Keratinocyte (primary cell): ENCODE measurements at regions not wholly inside any gene's neighbourhood (a gene's known extent, or its start where the extent isn't known, plus 50 kb on each side); places are given as distances from the start of the nearest gene placed in this dataset.

Source experiments
- DNase-seq: peaks from one replicate; pipeline ENCODE4 v3.0.0-alpha.2; 2011; ENCODE audit warnings: low read depth, missing footprints, low spot score
- FAIRE-seq: peaks from 2 replicates; lab custom pipeline; 2011; peaks lifted over from hg19 to GRCh38; lab: Jason Lieb, UNC
- H2AFZ ChIP-seq: 2 replicates; pipeline ENCODE4 v1.6.0; 2012; ENCODE audit warnings: low read length, control low read depth, inconsistent platforms; ENCODE audit not compliant: control insufficient read depth
- H3K27ac ChIP-seq: 2 replicates; pipeline ENCODE4 v1.5.1; 2011; ENCODE audit warnings: low read length; ENCODE audit not compliant: control insufficient read depth, insufficient read depth
- H3K27me3 ChIP-seq: 3 replicates; pipeline ENCODE4 v1.6.0; 2011; ENCODE audit warnings: low read length; ENCODE audit not compliant: control insufficient read depth, insufficient read depth; ENCODE audit errors: extremely low read depth
- H3K36me3 ChIP-seq, 2 experiments: 2 replicates in 1 of 2; 3 replicates in 1 of 2; pipeline ENCODE4 v1.5.1; 2011; ENCODE audit warnings: low read length in 2 of 2, mild to moderate bottlenecking in 1 of 2; ENCODE audit not compliant: control insufficient read depth in 2 of 2, insufficient read depth in 2 of 2; ENCODE audit errors: extremely low read depth in 1 of 2
- H3K4me1 ChIP-seq: 3 replicates; pipeline ENCODE4 v1.5.1; 2011; ENCODE audit warnings: low read length; ENCODE audit not compliant: control insufficient read depth, insufficient read depth; ENCODE audit errors: extremely low read depth
- H3K4me2 ChIP-seq: 3 replicates; pipeline ENCODE4 v1.6.0; 2011; ENCODE audit warnings: low read depth, low read length; ENCODE audit not compliant: control insufficient read depth, insufficient read depth; ENCODE audit errors: extremely low read depth
- H3K4me3 ChIP-seq, 3 experiments: fragments of 200-600 bp in 1 of 3; sonication (generic) in 1 of 3; 2 replicates in 2 of 3; 3 replicates in 1 of 3; pipeline ENCODE4 v1.5.1; 2011 to 2016; ENCODE audit warnings: low read length in 3 of 3, mild to moderate bottlenecking in 3 of 3, control low read depth in 2 of 3, inconsistent platforms in 1 of 3, low read depth in 1 of 3, mixed read lengths in 1 of 3, mixed run types in 1 of 3, moderate library complexity in 1 of 3; ENCODE audit not compliant: control insufficient read depth in 2 of 3, insufficient read depth in 2 of 3; ENCODE audit errors: extremely low read depth in 1 of 3
- H3K79me2 ChIP-seq: 2 replicates; pipeline ENCODE4 v1.6.0; 2012; ENCODE audit warnings: low read length; ENCODE audit not compliant: control insufficient read depth, insufficient read depth
- H3K9ac ChIP-seq: 3 replicates; pipeline ENCODE4 v1.6.0; 2011; ENCODE audit warnings: low read length; ENCODE audit not compliant: control insufficient read depth, insufficient read depth; ENCODE audit errors: extremely low read depth
- H3K9me1 ChIP-seq: 3 replicates; pipeline ENCODE4 v1.6.0; 2011; ENCODE audit warnings: low read length; ENCODE audit not compliant: control insufficient read depth, insufficient read depth; ENCODE audit errors: extremely low read depth
- H3K9me3 ChIP-seq: 2 replicates; pipeline ENCODE4 v1.5.1; 2012; ENCODE audit warnings: low read depth, low read length; ENCODE audit not compliant: control insufficient read depth
- H4K20me1 ChIP-seq: 3 replicates; pipeline ENCODE4 v1.6.0; 2011; ENCODE audit warnings: low read length; ENCODE audit not compliant: control insufficient read depth, insufficient read depth; ENCODE audit errors: extremely low read depth
- CTCF ChIP-seq, 3 experiments: IDR thresholded peaks in 1 of 3; conservative IDR thresholded peaks in 1 of 3; optimal IDR thresholded peaks in 1 of 3; 2 replicates in 2 of 3; 3 replicates in 1 of 3; pipeline versions ENCODE3 to v1.5.1; 2011; ENCODE audit warnings: low read length in 3 of 3, mild to moderate bottlenecking in 3 of 3, moderate library complexity in 2 of 3, control low read depth in 1 of 3, inconsistent platforms in 1 of 3; ENCODE audit not compliant: insufficient read depth in 2 of 3; ENCODE audit errors: extremely low read depth in 1 of 3
- EZH2 ChIP-seq: IDR thresholded peaks from one replicate; pipeline ENCODE4 v1.6.1; 2012; ENCODE audit warnings: inconsistent platforms, mild to moderate bottlenecking, low read length, moderate library complexity
- dilution Hi-C: fragments of 300-500 bp; cut with MboI; formaldehyde crosslinking; loops from one replicate; pipeline ENCODE4 v1.7.0; 2020; ENCODE audit warnings: low sequenced_read_pairs; ENCODE audit not compliant: extremely low pct_ligation_motif_present

DNA sequence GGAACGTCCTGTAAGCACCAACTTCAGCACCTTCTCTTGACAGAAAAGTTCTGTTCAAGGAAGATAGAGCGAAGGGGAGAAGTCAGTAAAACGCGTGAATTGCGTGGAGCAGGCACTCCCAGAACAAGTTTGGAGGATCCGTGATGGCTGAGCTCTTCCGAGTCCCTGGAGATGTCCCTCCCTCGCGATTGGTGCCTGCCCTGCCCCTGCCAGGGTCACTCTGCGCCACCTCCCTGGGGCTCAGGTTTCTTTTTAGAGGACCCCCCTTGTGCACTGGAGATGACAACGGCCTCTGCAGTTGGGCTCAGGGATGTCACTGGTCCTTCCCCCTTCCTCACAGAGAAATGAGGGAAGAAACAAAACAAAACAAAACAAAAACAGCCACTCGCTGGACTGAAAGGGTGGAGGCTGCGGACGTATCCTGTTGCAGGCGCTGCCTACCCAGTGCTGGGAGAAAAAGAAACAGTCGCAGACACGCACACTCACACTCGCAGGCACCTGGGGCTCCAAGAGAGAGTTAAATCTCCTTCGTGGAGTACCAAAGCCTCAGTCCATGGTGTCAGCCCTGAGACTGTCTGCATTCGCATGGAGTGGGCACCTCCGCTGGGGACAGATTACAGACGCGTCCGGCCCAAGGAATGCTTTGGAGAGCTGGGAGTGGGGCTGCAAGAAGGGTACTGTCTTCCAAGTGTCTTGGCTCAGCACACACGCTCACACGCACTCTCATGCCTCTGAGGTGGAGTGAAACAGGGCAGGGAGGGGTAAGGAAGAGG is 512.7 kb downstream of the SLCO4C1 start:
- DNase-seq (no peak), FAIRE-seq (no peak)
- Histone ChIP-seq H3K27me3 (no peaks in the 10 kb centered on the region), H3K4me2 (no peak overlapping the region), H3K4me1 (no peaks in the 10 kb centered on the region), H4K20me1 (no peaks in the 10 kb centered on the region), H2AFZ (no peak overlapping the region), H3K9me3 (no peaks in the 10 kb centered on the region), H3K36me3 (no peaks in the 10 kb centered on the region), H3K79me2 (no peaks in the 10 kb centered on the region), H3K27ac (no peak overlapping the region), H3K4me3 (no peak overlapping the region), H3K9ac (no peak overlapping the region), H3K9me1 (no peaks in the 10 kb centered on the region)
- no peak for TF ChIP-seq CTCF (optimal IDR thresholded peaks at IDR 0.05 in 1 of 3, IDR thresholded peaks at IDR 0.05 in 1 of 3, conservative IDR thresholded peaks at IDR 0.05 in 1 of 3; ENCODE audit: extremely low read depth in 1 of 3, insufficient read depth in 2 of 3, low read length in 3 of 3)
- no peak for TF ChIP-seq EZH2
- dilution Hi-C loops, result no loop called here

DNA sequence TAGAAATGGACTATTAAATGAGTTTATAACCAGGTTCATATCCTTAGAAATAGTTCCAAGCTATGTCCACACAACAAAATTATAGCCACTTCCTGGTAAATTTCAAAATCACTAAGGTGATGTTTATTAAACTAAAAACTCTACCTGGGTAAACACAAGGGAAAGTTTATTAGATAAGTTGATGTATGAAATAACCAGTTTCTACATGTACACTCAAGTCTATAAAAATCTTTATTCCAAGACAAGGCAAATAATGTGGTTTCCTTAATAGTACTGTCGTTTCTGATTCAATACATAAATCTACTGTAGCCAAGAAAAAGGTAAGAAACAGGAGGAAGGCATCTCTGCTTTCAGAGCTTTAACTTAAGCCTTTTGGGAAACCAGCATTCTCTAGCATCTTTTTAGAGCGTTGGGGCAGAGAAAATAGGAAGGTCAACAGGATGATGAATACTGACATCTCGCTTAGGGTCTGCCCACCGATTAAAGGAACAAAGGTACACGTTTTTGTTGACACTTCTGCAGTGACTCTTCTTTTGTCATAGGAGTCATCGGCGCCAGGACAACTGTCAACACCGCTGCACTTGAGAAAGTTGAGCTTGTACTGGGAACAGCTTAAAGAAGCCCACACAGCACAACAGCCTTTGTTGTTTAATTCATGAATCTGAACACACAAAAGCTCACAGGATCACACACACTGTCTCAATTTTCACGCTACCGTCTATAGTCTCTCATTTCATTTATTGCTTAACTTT is 513.6 kb downstream of the SLCO4C1 start:
- Histone ChIP-seq H2AFZ (no peak overlapping the region), H3K36me3 (no peaks in the 10 kb centered on the region), H4K20me1 (no peaks in the 10 kb centered on the region), H3K4me2 (no peak overlapping the region), H3K4me1 (no peaks in the 10 kb centered on the region), H3K27ac (no peak overlapping the region), H3K9me3 (no peaks in the 10 kb centered on the region), H3K9me1 (no peaks in the 10 kb centered on the region), H3K4me3 (no peak overlapping the region), H3K79me2 (no peaks in the 10 kb centered on the region), H3K9ac (no peak overlapping the region), H3K27me3 (no peaks in the 10 kb centered on the region)
- DNase-seq (no peak), FAIRE-seq (no peak)
- TF ChIP-seq CTCF (optimal IDR thresholded peaks at IDR 0.05 in 1 of 3, IDR thresholded peaks at IDR 0.05 in 1 of 3, conservative IDR thresholded peaks at IDR 0.05 in 1 of 3; ENCODE audit: extremely low read depth in 1 of 3, insufficient read depth in 2 of 3, low read length in 3 of 3) (no peak), EZH2 (no peak)
- dilution Hi-C loops, result no loop called here
